ENCODE measurements at regions not wholly inside any gene's neighbourhood (a gene's known extent, or its start where the extent isn't known, plus 50 kb on each side); places are given as distances from the start of the nearest gene placed in this dataset.

GRCh38 chr13:105276571-105276970 is 1258.9 kb downstream of the EFNB2 start:
- Histone ChIP-seq H3K36me3 (no peaks in the 10 kb centered on the region), H3K9me3 (no peaks in the 10 kb centered on the region), H3K4me3 (no peak overlapping the region), H3K27ac (replicated peaks in 1 of 4) (no peak overlapping the region), H3K27me3 (no peaks in the 10 kb centered on the region), H3K4me1 (no peaks in the 10 kb centered on the region)
- TF ChIP-seq, protein P1, sequence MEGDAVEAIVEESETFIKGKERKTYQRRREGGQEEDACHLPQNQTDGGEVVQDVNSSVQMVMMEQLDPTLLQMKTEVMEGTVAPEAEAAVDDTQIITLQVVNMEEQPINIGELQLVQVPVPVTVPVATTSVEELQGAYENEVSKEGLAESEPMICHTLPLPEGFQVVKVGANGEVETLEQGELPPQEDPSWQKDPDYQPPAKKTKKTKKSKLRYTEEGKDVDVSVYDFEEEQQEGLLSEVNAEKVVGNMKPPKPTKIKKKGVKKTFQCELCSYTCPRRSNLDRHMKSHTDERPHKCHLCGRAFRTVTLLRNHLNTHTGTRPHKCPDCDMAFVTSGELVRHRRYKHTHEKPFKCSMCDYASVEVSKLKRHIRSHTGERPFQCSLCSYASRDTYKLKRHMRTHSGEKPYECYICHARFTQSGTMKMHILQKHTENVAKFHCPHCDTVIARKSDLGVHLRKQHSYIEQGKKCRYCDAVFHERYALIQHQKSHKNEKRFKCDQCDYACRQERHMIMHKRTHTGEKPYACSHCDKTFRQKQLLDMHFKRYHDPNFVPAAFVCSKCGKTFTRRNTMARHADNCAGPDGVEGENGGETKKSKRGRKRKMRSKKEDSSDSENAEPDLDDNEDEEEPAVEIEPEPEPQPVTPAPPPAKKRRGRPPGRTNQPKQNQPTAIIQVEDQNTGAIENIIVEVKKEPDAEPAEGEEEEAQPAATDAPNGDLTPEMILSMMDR (IDR thresholded peaks at IDR 0.05), result no peak
- intact Hi-C loops (cut with DNase I), result no loop called here
- no peak for DNase-seq (ENCODE audit: extremely low spot score)
- 81% methylated on average over 3 of the region's 3 CpGs for WGBS

DNA sequence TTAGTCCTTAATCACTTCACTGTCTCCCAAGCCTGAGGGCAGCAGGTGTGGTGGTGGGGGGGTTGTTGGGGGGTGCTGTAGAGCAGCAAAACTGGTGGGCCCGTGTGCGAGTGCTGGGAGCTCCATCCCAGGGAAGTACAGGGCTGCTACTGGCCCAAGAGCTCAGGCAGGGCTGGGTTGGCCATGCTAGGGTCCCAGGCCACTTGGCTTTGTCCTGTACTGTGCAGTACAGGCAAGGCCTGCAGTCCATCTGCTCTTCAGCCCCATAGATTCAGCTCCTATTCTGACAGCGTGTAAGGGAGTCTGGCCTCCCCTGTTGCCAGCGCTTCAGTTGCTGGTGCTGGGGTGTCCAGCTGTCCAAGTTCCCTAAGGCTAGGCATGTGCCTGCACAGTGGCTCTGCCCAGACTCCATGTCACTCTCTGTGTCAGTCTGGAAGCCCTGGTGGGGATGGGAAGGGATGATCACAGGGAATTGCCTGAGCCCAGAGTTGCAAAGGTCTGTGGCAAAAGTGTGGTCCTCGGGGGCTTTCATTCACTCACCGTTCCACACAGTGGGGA is 1261.7 kb downstream of the EFNB2 start:
- Histone ChIP-seq H3K9me3 (no peaks in the 10 kb centered on the region), H3K36me3 (no peaks in the 10 kb centered on the region), H3K4me1 (no peaks in the 10 kb centered on the region), H3K4me3 (no peak overlapping the region), H3K27me3 (no peaks in the 10 kb centered on the region), H3K27ac (replicated peaks in 1 of 4) (no peak overlapping the region)
- 90% methylated on average over 5 of the region's 6 CpGs for WGBS
- no peak for DNase-seq (ENCODE audit: extremely low spot score)
- intact Hi-C loops (cut with DNase I), result no loop called here
- TF ChIP-seq, protein P1 (IDR thresholded peaks at IDR 0.05), result no peak
- TF ChIP-seq POLR2A (IDR thresholded peaks at IDR 0.05; ENCODE audit: low read depth) (no peak), POLR2AphosphoS5 (IDR thresholded peaks at IDR 0.05) (no peak), EP300 (IDR thresholded peaks at IDR 0.05) (no peak)

DNA sequence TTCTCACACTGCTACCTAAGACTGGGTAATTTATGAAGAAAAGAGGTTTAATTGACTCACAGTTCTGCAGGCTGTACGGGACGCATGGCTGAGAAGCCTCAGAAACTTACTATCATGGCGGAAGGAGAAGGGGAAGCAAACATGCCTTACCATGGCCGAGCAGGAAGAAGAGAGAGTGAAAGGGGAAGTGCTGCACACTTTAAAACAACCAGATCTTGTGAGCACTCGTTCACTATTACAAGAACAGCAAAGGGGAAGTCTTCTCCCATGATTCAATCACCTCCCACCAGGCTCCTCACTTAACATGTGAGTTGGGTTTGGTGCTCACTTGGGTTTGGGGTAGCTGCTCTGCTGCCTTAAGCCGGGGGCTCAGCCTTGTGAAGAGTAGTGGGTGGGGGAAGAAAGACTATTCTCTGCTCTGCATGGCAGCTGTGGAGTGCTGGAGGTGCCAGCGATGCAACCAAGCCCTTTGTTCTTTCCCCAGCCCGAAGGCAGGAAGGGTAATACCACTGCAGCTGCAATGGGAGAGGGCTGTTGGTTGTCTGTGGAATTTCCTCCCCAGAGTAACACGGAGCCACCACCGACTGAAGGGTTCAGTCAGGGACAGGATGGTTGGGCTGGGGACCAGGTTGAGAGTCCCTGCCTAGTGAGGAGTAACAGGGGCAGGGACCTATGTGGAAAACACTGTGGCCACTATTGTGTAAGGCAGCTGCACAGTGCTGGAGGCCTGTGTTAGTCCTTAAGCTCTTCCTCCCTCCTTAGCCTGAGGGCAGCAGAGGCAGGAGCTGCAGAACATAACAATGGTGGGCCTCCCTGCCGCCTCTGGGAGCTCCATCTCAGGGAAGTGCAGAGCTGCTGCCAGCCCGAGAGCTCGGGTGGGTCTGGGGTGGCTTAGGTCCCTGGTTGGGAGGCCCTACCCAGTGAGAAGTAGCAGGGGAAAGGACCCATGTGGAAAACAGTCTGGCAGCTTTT is 1262.5 kb downstream of the EFNB2 start:
- Histone ChIP-seq H3K9me3 (no peaks in the 10 kb centered on the region), H3K4me3 (no peak overlapping the region), H3K27ac (replicated peaks in 1 of 4) (no peak overlapping the region), H3K36me3 (no peaks in the 10 kb centered on the region), H3K27me3 (no peaks in the 10 kb centered on the region), H3K4me1 (no peaks in the 10 kb centered on the region)
- 71% methylated on average over 6 of the region's 13 CpGs for WGBS
- intact Hi-C loops (cut with DNase I), result no loop called here
- no peak for DNase-seq (ENCODE audit: extremely low spot score)
- TF ChIP-seq, protein P1 (IDR thresholded peaks at IDR 0.05), result no peak
- no peak for TF ChIP-seq EP300 (IDR thresholded peaks at IDR 0.05)
- no peak for TF ChIP-seq POLR2AphosphoS5 (IDR thresholded peaks at IDR 0.05)
- no peak for TF ChIP-seq POLR2A (IDR thresholded peaks at IDR 0.05; ENCODE audit: low read depth)

DNA sequence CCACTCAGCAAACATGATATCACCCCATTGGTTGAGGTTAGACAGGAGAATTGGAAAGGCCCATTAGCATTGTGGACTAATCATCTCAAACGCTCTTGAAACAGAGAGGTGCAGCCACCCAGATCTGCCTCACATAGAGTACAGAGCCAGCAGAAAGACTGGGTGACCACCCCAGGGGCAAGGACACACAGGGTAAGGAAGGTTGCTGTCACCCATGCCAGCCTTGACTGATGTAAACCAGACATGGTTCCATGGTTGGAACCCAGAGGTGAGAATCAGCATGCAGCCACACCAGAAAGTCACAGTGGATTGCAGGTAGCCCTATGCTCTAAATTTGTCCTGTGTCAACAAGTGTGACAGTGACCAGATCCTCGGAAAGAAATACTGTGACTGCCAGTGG is 1268.8 kb downstream of the EFNB2 start:
- intact Hi-C loops (cut with DNase I), result no loop called here
- Histone ChIP-seq H3K27ac (replicated peaks in 1 of 4) (no peak overlapping the region), H3K27me3 (no peaks in the 10 kb centered on the region), H3K36me3 (no peaks in the 10 kb centered on the region), H3K9me3 (no peaks in the 10 kb centered on the region), H3K4me1 (no peaks in the 10 kb centered on the region), H3K4me3 (no peak overlapping the region)
- DNase-seq (ENCODE audit: extremely low spot score), result no peak
- WGBS, result 88% methylated on average over 1 of the region's 2 CpGs
- TF ChIP-seq, protein P1 (IDR thresholded peaks at IDR 0.05), result no peak
- TF ChIP-seq EP300 (IDR thresholded peaks at IDR 0.05) (no peak), POLR2A (IDR thresholded peaks at IDR 0.05; ENCODE audit: low read depth) (no peak), POLR2AphosphoS5 (IDR thresholded peaks at IDR 0.05) (no peak)

All from esophagus muscularis mucosa (tissue), 4 donors.